Right renal cortex interstitium (tissue), 3 donors: ENCODE measurements at regions not wholly inside any gene's neighbourhood (a gene's known extent, or its start where the extent isn't known, plus 50 kb on each side); places are given as distances from the start of the nearest gene placed in this dataset.

Experiments
- DNase-seq, 3 donors: peaks; one replicate each; pipeline ENCODE4 v3.0.0-alpha.2; 2013; ENCODE audit warnings: low read depth in 3 of 3, low spot score in 2 of 3

DNA sequence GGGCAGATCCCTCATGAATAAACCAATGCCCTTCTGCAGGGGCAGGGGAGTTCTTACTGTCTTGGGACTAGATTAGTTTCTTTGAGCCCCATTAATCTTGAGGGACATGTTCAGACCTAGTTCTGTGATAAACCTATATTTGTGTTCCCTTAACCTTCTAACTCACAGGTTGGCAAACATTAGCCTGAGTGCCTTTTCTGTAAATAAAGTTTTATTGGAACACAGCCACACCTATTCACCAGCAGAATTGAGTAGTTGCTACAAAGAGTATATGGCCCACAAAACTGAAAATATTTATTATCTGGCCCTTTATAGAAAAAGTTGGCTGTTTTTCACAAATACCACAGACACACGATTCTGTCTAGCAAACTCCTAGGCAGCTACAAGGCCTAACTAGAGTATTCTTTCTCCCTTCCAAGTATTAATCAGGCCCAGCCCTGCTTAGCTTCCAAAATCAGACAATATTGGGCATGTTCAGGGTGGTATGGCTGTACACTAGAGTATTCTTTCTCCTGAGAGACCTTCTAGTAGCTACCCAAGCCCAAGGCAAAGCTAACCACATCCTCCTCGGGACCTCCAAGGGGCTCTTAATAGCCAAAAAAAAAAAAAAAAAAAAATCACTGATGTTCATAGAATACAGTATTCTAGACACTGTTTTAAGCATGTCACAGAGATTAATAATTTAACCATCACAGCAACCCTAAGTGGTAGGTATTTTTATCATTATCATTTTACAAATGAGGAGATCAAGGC lies 199.3 kb upstream of the PWP1 start:
- DNase-seq: no peak

DNA sequence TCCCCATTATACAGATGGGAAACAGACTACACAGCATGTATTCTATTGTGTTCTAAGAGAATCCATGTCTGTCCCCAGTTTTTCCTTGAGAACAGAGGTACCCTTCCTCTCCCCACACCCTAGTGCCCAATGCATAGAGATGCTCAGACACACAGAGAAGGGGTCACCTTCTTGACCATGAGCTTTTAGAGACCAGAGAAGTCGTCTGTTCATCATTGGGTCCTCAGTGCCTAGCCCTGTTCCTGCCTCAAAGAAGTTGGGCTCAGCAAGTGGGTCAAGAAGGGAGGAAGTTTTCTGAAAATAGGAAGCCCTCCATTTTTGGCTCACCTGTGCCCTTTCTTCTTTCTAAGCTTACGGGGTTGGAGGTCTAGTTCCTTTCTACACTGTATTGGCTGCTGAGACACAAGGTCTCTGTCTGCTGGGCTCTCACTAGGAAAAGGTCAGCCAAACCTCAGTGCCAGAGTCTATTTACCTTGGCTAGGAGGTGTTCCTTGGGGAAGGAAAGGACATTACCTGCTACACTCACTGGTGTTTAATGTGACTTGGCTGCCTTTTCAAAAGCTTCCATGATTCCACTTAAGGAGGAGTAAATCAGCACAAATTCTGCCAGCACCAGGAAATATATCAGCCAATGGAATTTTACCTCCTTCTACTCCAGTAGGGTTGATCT lies 198.5 kb upstream of the PWP1 start:
- DNase-seq: no peak

- DNase-seq: no peak
These were observed 196.9 kb upstream of the PWP1 start for GRCh38 chr12:107488666-107489065.

DNA sequence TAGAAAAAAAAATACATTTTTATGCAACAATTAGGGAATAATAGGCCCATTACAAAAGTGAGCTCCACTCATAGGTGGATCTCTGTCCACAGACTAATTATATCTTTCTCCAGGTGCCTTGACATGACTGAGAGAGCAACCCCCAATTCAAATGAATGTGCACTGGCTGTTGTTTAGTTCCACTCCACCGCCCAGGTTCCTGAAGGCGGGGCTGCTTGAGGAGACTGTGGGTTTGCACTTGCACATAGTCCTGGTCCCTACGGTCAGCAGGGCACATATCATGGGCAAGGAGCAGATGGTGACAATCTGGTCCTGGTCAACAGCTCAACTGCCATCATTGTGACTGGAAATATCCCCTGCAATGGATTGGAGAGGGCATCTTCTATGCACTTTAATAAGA lies 195.6 kb upstream of the PWP1 start:
- no peak for DNase-seq

DNA sequence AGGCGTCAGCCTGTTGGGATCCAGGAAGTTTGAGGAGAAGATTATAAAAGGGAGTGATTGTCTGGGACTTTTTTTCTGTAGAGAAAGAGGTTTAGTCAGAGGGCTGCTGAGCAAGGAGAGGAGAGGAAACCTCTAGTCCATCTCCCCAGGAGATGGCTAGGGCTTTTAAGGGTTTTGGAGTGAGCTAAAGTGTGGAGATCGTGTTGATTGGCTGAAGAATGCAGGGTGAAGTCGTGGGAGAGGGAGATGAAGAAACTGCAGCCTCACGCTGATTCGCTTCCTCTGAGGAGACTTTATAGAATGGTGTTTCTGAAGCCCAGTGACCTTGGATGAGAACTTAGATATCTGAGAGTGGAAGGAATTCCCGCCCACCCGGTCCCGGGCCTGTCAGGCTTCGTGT lies 193.7 kb upstream of the PWP1 start:
- no peak for DNase-seq

DNA sequence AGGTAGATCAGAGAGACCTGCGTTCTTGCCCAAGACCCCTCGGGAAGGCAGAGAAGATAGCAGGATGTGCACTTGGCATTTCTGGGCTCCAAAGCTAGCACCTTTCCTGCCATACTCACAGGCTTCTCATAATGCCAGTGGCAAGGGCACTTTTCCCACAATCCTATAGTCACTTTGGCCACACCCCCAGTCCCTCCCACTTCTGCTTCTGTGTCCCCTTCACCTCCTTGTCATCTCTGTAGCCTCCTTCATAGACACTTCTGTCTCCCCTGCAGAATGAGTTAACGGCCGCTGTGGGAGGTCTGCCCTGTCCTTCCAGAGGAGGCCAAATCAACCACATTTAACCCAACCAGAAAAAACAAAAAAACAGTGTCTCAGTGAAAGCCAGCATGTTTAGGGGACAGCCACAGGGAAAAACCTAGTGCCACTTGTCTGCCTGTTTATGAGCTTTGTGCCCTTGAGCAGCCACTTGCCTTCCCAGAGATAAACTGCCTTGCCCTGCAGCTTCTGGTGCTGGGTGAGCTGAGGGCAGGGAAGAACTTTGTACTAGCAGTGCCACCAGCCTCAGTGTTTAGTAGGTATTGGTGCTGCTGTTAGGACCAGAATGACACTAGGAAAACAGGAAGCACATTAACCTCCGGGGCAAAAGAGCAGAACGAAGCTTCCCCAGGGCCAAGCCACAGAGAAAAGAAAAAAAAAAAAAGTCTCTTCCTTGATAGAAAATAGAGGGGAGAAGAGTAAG lies 193.0 kb upstream of the PWP1 start:
- no peak for DNase-seq

GRCh38 chr12:107493135-107493494 lies 192.5 kb upstream of the PWP1 start:
- DNase-seq: no peak

DNA sequence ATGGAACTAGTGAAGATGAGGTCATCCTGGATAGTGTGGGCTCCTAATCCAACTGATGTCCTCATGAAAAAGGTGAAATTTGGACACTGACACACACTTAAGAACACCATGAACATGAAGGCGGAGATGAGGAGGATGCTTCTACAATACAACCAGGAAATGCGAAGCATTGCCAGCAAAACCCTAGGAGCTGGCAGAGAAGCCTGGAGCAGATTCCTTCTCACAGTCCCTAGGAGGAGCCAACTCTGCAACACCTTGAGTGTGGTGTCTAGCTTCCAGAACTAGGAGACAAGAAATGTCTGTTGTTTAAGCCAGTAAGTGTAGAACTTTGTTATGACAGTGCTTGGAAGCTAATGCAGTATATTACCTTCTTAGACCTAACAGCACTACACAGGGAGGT lies 191.9 kb upstream of the PWP1 start:
- DNase-seq: no peak

- DNase-seq: no peak
These were observed 191.3 kb upstream of the PWP1 start for GRCh38 chr12:107494331-107494730.

GRCh38 chr12:107495604-107496003 lies 190.0 kb upstream of the PWP1 start:
- DNase-seq: no peak

- DNase-seq: no peak
These were observed 188.4 kb upstream of the PWP1 start for GRCh38 chr12:107497231-107497630.

DNA sequence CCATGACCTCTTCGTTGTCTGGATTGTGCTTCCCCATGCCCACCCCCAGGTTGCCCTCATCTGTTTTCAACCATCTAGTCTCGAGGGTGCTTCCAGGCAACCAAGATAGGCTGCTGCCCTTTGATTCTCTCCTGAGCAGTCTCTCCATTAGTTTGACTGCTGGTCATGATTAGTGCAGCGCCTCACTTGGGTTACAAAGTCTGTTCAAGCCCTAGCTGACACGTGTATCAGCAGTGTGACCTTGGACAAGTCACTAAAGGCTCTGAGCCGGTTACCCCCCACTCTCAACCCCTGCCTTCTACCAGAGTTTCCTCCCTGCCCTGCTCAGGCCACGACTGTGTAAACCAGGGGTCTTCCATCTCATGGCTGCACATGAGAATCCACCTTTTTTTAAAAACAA lies 185.3 kb upstream of the PWP1 start:
- no peak for DNase-seq

DNA sequence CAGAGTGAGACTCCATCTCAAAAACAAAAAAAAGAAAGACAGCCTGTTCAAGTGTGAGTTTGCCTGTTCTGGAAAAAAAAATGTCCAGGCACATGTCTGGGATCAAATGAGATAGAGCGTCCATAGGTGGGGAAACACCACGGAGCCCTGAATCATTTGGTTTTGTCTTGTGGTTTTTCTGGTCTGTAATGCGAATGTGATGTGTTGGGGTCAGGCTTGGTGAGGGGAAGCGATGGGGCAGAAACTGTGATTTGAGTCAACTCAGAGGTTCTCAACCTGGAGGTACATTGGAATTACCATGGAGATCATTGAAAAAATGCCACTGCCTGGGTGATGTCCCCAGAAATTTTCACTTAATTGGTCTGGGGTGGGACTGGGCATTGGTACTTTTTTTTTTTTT lies 183.9 kb upstream of the PWP1 start:
- DNase-seq: no peak

GRCh38 chr12:107503129-107503855 lies 182.3 kb upstream of the PWP1 start:
- DNase-seq: no peak

GRCh38 chr12:107503887-107504885 lies 181.4 kb upstream of the PWP1 start:
- no peak for DNase-seq

DNA sequence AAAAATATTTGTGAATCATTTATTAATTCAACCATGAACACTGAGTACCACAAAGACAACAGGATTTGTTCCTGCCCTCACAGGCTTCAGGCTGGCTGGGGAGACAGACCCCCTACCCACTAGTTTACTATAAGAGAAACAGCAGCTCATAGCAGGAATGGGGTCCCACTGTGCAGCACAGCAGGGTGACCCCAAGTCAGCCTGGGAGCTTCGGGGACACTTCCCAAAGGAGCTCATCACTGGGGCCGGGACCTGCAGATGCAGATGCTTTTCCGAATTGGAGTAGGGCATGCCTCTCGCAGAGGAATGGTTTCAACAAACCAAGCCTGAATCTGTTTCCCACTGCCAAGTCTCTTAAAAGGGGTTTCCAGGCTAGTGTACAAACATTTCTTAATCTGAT lies 176.2 kb upstream of the PWP1 start:
- no peak for DNase-seq

DNA sequence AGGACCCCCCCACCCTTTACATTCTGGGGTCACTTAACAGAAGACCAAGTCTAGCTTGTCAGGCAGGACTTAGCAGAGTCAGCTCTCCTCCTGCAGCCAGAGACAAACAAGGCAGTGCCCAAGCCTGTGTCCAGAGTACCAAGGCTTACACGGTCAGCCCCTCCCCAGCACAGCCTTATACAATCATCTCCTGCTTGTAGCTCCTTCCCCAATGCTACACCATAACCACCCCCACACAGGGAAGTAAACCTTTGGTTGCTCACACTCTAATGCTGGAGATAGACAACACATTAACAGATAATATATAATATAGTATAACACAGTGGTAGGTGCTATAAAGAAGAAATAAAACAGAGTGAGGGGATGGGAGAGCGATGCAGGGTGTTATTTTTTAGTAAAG lies 175.4 kb upstream of the PWP1 start:
- no peak for DNase-seq

DNA sequence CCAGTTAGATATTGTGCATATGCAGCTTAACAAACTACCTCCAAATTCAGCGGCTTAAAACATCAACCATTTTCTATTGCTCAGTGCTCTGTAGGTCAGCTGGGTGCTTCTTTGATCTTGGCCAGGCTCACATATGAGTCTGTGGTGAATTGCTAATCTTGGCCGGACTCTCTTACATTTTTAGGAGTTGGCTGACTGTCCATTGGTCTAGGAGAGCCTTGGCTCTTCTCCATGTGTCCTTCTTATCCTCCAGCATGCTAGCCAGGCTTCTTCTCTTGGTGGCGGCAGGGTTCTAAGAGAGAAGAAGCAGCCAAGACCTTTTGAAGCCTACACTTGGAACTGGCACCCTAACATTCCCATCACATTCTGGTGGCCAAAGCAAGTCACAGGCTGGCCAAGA lies 174.3 kb upstream of the PWP1 start:
- DNase-seq: no peak

DNA sequence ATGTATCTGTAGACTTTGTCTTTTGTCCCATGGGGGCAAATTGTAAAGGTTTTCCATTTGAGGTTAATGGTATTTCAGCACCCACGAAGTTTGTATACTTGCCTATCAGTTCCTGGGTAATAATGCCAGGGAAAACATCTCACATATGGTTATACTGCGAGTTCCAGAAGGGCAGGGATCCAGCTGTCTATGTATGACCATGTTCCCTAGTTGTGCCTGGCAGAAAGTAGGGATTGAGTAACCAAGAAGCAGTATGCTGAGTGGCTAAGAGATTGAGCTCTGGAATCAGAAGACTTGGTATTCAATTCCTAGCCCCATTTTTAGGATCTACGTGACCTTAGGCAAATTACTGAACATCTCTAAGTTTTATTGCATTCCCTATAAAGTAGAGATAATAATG lies 173.2 kb upstream of the PWP1 start:
- no peak for DNase-seq

DNA sequence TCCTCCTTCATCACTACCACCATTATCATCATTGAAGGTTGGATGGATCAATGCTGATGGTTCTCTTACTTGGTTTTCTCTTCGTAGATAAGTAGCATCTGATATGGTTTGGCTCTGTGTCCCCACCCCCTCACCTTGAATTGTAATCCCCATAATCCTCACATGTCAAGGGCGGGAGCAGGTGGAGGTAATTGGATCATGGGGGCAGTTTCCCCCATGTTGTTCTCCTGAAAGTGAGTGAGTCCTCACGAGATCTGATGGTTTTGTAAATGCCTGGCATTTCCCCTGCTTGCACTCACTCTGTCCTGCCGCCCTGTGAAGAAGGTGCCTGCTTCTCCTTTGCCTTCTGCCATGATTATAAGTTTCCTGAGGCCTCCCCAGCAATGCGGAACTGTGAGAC lies 172.4 kb upstream of the PWP1 start:
- DNase-seq: no peak
